ENCODE measurements at regions not wholly inside any gene's neighbourhood (a gene's known extent, or its start where the extent isn't known, plus 50 kb on each side); places are given as distances from the start of the nearest gene placed in this dataset.

DNA sequence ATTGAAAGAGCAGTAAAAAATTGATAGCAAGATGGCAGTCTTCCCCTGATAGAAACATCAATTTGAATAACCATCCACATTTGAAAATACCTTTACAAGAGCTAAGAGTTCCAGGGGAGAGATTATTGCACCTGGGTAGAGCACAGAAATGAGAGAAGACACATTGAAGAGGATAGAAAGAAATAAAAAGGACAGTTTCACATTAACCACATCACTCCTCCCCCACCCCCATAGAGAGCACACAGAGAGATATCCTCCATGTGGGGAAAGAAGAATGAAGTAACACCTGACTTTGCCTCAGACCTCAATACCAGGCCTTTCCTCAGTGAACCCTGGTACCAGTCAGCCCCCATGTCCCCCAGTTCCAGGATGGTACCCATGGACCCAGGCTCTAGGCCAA is 486.7 kb downstream of the FAM181B start:
- Histone ChIP-seq H3K79me2 (ENCODE audit: insufficient read depth, low read length) (no peaks in the 10 kb centered on the region), H2BK15ac (ENCODE audit: low read depth, low read length) (no peak overlapping the region), H2AK5ac (ENCODE audit: insufficient read length, low read length) (no peak overlapping the region), H4K5ac (ENCODE audit: insufficient read length, low read depth, low read length) (no peak overlapping the region), H4K91ac (ENCODE audit: insufficient read length, low read depth, low read length) (no peak overlapping the region), H2BK5ac (ENCODE audit: insufficient read length, low read length) (no peak overlapping the region), H3K27me3 (ENCODE audit: insufficient read depth, low read length) (no peaks in the 10 kb centered on the region), H3K23me2 (ENCODE audit: insufficient read length, low read depth, low read length, poor library complexity, severe bottlenecking) (no peaks in the 10 kb centered on the region), H3K27ac (ENCODE audit: insufficient read length, low read depth, low read length) (no peak overlapping the region), H2BK12ac (ENCODE audit: insufficient read length, low read depth, low read length) (no peak overlapping the region), H2AFZ (ENCODE audit: low read length) (no peak overlapping the region), H2BK20ac (ENCODE audit: low read depth, low read length, poor library complexity, severe bottlenecking) (no peak overlapping the region), H3T11ph (ENCODE audit: low read length) (no peak overlapping the region), H4K8ac (replicated peaks; ENCODE audit: insufficient read length, low read depth, low read length) (no peak overlapping the region), H3K4ac (ENCODE audit: low read depth, low read length) (no peak overlapping the region), H3K56ac (ENCODE audit: insufficient read length, low read depth, low read length) (no peak overlapping the region), H3K14ac (ENCODE audit: insufficient read depth, low read length) (no peak overlapping the region), H3K18ac (ENCODE audit: insufficient read length, low read depth, low read length) (no peak overlapping the region), H2BK120ac (ENCODE audit: low read depth, low read length, poor library complexity, severe bottlenecking) (no peak overlapping the region), H3K79me1 (ENCODE audit: insufficient read depth, low read depth, low read length, poor library complexity, severe bottlenecking) (no peaks in the 10 kb centered on the region), H3K9ac (ENCODE audit: extremely low read depth, insufficient read length, low read length) (no peak overlapping the region), H3K23ac (ENCODE audit: insufficient read length, low read depth, low read length) (no peak overlapping the region), H3K4me1 (ENCODE audit: insufficient read depth, low read length) (no peaks in the 10 kb centered on the region), H3K4me2 (ENCODE audit: insufficient read depth, insufficient read length, low read length) (no peak overlapping the region), H3K9me3 (ENCODE audit: control insufficient read depth, low read depth, low read length) (no peaks in the 10 kb centered on the region), H4K20me1 (ENCODE audit: control insufficient read depth, insufficient read depth, insufficient read length) (no peaks in the 10 kb centered on the region)
- Mint-ChIP-seq H3K27ac (no peak overlapping the region), H3K9me3 (no peaks in the 10 kb centered on the region; a peak in 1 of 5 replicates), H3K4me3 (no peak overlapping the region), H3K4me1 (no peaks in the 10 kb centered on the region), H3K27me3 (ENCODE audit: low read depth) (no peaks in the 10 kb centered on the region), H3K36me3 (ENCODE audit: insufficient read depth in 1 of 3, low read depth in 3 of 3) (no peaks in the 10 kb centered on the region)
- TF ChIP-seq, protein P1, sequence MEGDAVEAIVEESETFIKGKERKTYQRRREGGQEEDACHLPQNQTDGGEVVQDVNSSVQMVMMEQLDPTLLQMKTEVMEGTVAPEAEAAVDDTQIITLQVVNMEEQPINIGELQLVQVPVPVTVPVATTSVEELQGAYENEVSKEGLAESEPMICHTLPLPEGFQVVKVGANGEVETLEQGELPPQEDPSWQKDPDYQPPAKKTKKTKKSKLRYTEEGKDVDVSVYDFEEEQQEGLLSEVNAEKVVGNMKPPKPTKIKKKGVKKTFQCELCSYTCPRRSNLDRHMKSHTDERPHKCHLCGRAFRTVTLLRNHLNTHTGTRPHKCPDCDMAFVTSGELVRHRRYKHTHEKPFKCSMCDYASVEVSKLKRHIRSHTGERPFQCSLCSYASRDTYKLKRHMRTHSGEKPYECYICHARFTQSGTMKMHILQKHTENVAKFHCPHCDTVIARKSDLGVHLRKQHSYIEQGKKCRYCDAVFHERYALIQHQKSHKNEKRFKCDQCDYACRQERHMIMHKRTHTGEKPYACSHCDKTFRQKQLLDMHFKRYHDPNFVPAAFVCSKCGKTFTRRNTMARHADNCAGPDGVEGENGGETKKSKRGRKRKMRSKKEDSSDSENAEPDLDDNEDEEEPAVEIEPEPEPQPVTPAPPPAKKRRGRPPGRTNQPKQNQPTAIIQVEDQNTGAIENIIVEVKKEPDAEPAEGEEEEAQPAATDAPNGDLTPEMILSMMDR (conservative IDR thresholded peaks at IDR 0.05), result no peak
- no peak for DNase-seq

Measured in H9 (cell line).